ENCODE measurements at regions not wholly inside any gene's neighbourhood (a gene's known extent, or its start where the extent isn't known, plus 50 kb on each side); places are given as distances from the start of the nearest gene placed in this dataset.

GRCh38 chr20:19885939-19886660 lies 128.0 kb downstream of the RIN2 start (continued):
- TF ChIP-seq ZNF430 (CRISPR knock-in tag; IDR thresholded peaks at IDR 0.05) (peak; percentile 49; the same call in 1 of the 2 replicates), KDM2A (CRISPR knock-in tag; IDR thresholded peaks at IDR 0.05; ENCODE audit: borderline replicate concordance, low read depth) (peak; percentile 71), CBX2 (IDR thresholded peaks at IDR 0.05; ENCODE audit: low read depth, low read length) (no peak), CBX2 (CRISPR knock-in tag; IDR thresholded peaks at IDR 0.05; ENCODE audit: low read depth) (0 out of 2 replicates have a peak, but pooled peaks have one; percentile 21), ZNF292 (CRISPR knock-in tag; IDR thresholded peaks at IDR 0.05; ENCODE audit: borderline replicate concordance, low read depth) (0 out of 2 replicates have a peak, but pooled peaks have one; percentile 53), ZNF264 (CRISPR knock-in tag; IDR thresholded peaks at IDR 0.05) (0 out of 2 replicates have a peak, but pooled peaks have one; percentile 29), SAP130 (CRISPR knock-in tag; IDR thresholded peaks at IDR 0.05; ENCODE audit: low read depth) (peak; percentile 74), UBTF (CRISPR knock-in tag; IDR thresholded peaks at IDR 0.05) (no peak), HMG20A (CRISPR knock-in tag; IDR thresholded peaks at IDR 0.05; ENCODE audit: borderline replicate concordance) (peak; percentile 36; the same call in 1 of the 2 replicates), ZNF318 (CRISPR knock-in tag; IDR thresholded peaks at IDR 0.05) (no peak), PCBP1 (IDR thresholded peaks at IDR 0.05; ENCODE audit: borderline replicate concordance, low read depth, low read length) (0 out of 2 replicates have a peak, but pooled peaks have one; percentile 57), ELF3 (CRISPR knock-in tag; IDR thresholded peaks at IDR 0.05) (peak; percentile 70), ZNF556 (CRISPR knock-in tag; IDR thresholded peaks at IDR 0.05; ENCODE audit: borderline replicate concordance) (0 out of 2 replicates have a peak, but pooled peaks have one; percentile 30), EHMT2 (IDR thresholded peaks at IDR 0.05; ENCODE audit: borderline replicate concordance, low read depth, low read length) (no peak; the same call in 1 of the 2 replicates), HNRNPL (IDR thresholded peaks at IDR 0.05; ENCODE audit: low read depth, low read length) (no peak), ZSCAN29 (CRISPR knock-in tag; conservative IDR thresholded peaks at IDR 0.05) (0 out of 2 replicates have a peak, but pooled peaks have one; percentile 58), ZFP62 (CRISPR knock-in tag; IDR thresholded peaks at IDR 0.05) (no peak), ZNF34 (CRISPR knock-in tag; IDR thresholded peaks at IDR 0.05; ENCODE audit: borderline replicate concordance) (no peak), ZFAT (CRISPR knock-in tag; conservative IDR thresholded peaks at IDR 0.05) (no peak)

All from HepG2 (cell line).